ENCODE measurements at regions not wholly inside any gene's neighbourhood (a gene's known extent, or its start where the extent isn't known, plus 50 kb on each side); places are given as distances from the start of the nearest gene placed in this dataset.

DNA sequence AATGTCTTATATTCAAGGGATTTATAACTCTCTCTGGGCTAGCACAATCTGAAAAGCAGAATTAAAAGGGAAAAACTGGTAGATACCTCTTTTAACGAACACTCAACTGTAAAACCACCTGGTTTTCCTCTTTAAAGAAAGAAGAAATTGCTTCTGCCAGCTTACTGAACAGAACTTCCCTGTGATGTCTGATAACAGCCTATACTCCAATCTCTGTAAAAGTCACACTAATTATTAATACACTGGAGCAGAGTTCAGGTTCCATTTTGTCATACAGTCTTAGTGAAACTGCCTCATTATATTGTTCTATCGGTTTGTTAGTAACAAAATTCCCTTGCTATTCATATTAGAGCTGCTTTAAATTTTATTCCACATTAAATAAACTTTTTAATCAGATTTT, 251.0 kb upstream of the STARD13 start:
- H3K4me3 ChIP-seq (ENCODE audit: low read depth in 1 of 3, low read length in 3 of 3), result no peak overlapping the region
- H3K27ac ChIP-seq (ENCODE audit: low read depth in 1 of 3, low read length in 2 of 3), result peak overlapping the region in 1 of 3 donors; percentile 83
- no peaks in the 10 kb centered on the region for H3K27me3 ChIP-seq (ENCODE audit: control insufficient read depth in 3 of 3, insufficient read depth in 3 of 3, low read length in 3 of 3)
- no peaks in the 10 kb centered on the region for H3K36me3 ChIP-seq (ENCODE audit: control insufficient read depth in 3 of 3, insufficient read depth in 2 of 3, low read depth in 1 of 3, low read length in 3 of 3)
- peaks cover 0 to 10% (median 3%) of the 10 kb centered on the region in 3 donors for H3K4me1 ChIP-seq (ENCODE audit: control insufficient read depth in 3 of 3, insufficient read depth in 2 of 3, low read depth in 1 of 3, low read length in 2 of 3)
- H3K9me3 ChIP-seq (ENCODE audit: control insufficient read depth in 2 of 2, insufficient read depth in 1 of 2, low read depth in 1 of 2, low read length in 1 of 2), result no peaks in the 10 kb centered on the region
- peak; percentile 59 for FAIRE-seq
- 18 to 46% (median 22%) methylated on average over 2 of the region's 2 CpGs for WGBS, 3 donors
- DNase-seq, result peak; percentile 55 to 64

DNA sequence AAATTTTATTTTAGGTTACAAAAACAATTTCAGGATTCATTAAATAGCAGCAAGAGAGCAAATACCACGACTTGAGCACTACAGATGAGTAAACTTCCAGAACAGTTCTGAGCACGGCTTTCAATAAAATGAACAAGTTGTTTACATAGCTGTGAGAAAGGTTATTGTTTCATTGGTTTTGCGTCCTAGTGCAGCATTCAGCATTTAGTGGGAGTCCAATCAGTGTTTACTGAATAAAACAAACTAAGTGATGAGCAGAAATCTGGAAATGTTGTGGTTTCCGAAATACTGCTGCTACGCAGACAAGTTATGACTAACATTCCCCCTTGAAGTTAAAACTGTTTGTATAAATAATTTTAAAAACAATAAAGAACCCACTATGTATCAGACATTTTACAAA, 251.5 kb upstream of the STARD13 start:
- no peaks in the 10 kb centered on the region for H3K36me3 ChIP-seq (ENCODE audit: control insufficient read depth in 3 of 3, insufficient read depth in 2 of 3, low read depth in 1 of 3, low read length in 3 of 3)
- H3K27ac ChIP-seq (ENCODE audit: low read depth in 1 of 3, low read length in 2 of 3), result peak overlapping the region; percentile 37 to 83 (median 48)
- no peak overlapping the region for H3K4me3 ChIP-seq (ENCODE audit: low read depth in 1 of 3, low read length in 3 of 3)
- WGBS, 3 donors, result 49 to 53% (median 52%) methylated on average over 5 of the region's 5 CpGs
- H3K27me3 ChIP-seq (ENCODE audit: control insufficient read depth in 3 of 3, insufficient read depth in 3 of 3, low read length in 3 of 3), result no peaks in the 10 kb centered on the region
- DNase-seq (peak in 1 of 2 donors; percentile 18), FAIRE-seq (no peak)
- no peaks in the 10 kb centered on the region for H3K9me3 ChIP-seq (ENCODE audit: control insufficient read depth in 2 of 2, insufficient read depth in 1 of 2, low read depth in 1 of 2, low read length in 1 of 2)
- peaks cover 0 to 13% (median 3%) of the 10 kb centered on the region in 3 donors for H3K4me1 ChIP-seq (ENCODE audit: control insufficient read depth in 3 of 3, insufficient read depth in 2 of 3, low read depth in 1 of 3, low read length in 2 of 3)

- H3K4me3 ChIP-seq (ENCODE audit: low read depth in 1 of 3, low read length in 3 of 3), result no peak overlapping the region
- no peaks in the 10 kb centered on the region for H3K36me3 ChIP-seq (ENCODE audit: control insufficient read depth in 3 of 3, insufficient read depth in 2 of 3, low read depth in 1 of 3, low read length in 3 of 3)
- H3K27ac ChIP-seq (ENCODE audit: low read depth in 1 of 3, low read length in 2 of 3), result peak overlapping the region in 2 of 3 donors; percentile 75 to 83
- peaks cover 0 to 13% (median 3%) of the 10 kb centered on the region in 3 donors for H3K4me1 ChIP-seq (ENCODE audit: control insufficient read depth in 3 of 3, insufficient read depth in 2 of 3, low read depth in 1 of 3, low read length in 2 of 3)
- no peak for FAIRE-seq
- no peaks in the 10 kb centered on the region for H3K9me3 ChIP-seq (ENCODE audit: control insufficient read depth in 2 of 2, insufficient read depth in 1 of 2, low read depth in 1 of 2, low read length in 1 of 2)
- WGBS, 3 donors, result 77 to 94% (median 80%) methylated on average over 2 of the region's 2 CpGs
- H3K27me3 ChIP-seq (ENCODE audit: control insufficient read depth in 3 of 3, insufficient read depth in 3 of 3, low read length in 3 of 3), result no peaks in the 10 kb centered on the region
- peak in 1 of 2 donors; percentile 21 for DNase-seq
Measured at GRCh38 chr13:33537676-33538075, 252.1 kb upstream of the STARD13 start.

DNA sequence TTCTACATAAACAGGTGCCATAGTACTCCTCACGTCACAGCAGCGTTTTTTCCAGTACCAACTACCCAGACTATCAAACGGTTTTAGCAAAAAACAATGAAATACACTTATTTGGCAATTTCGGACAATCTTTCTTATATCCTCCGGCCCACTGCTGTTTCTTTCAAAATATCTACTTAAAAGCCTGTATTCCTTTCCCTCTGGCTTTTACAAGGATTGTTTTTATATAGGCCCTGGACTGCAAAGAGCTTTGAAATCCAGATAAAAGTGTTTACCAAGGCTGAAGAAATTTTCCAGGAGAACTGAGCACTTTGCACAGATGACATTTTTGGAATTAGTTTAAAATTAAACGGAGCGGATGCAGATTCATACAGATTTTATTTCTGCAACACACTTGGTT, 255.9 kb upstream of the STARD13 start:
- no peaks in the 10 kb centered on the region for H3K36me3 ChIP-seq (ENCODE audit: control insufficient read depth in 3 of 3, insufficient read depth in 2 of 3, low read depth in 1 of 3, low read length in 3 of 3)
- peak overlapping the region in 1 of 3 donors; percentile 58 for H3K4me3 ChIP-seq (ENCODE audit: low read depth in 1 of 3, low read length in 3 of 3)
- 73 to 81% (median 73%) methylated on average over 7 of the region's 7 CpGs for WGBS, 3 donors
- peaks cover 0 to 17% (median 6%) of the 10 kb centered on the region in 3 donors for H3K4me1 ChIP-seq (ENCODE audit: control insufficient read depth in 3 of 3, insufficient read depth in 2 of 3, low read depth in 1 of 3, low read length in 2 of 3)
- DNase-seq, result peak in 1 of 2 donors; percentile 43
- no peaks in the 10 kb centered on the region for H3K27me3 ChIP-seq (ENCODE audit: control insufficient read depth in 3 of 3, insufficient read depth in 3 of 3, low read length in 3 of 3)
- peak overlapping the region; percentile 97 to 99 (median 98) for H3K27ac ChIP-seq (ENCODE audit: low read depth in 1 of 3, low read length in 2 of 3)
- H3K9me3 ChIP-seq (ENCODE audit: control insufficient read depth in 2 of 2, insufficient read depth in 1 of 2, low read depth in 1 of 2, low read length in 1 of 2), result no peaks in the 10 kb centered on the region
- no peak for FAIRE-seq

- 7 to 8% (median 8%) methylated on average over 8 of the region's 8 CpGs for WGBS, 3 donors
- Histone ChIP-seq H3K4me3 (ENCODE audit: low read depth in 1 of 3, low read length in 3 of 3) (peak overlapping the region in 2 of 3 donors; percentile 58), H3K27ac (ENCODE audit: low read depth in 1 of 3, low read length in 2 of 3) (peak overlapping the region; percentile 97 to 99 (median 98)), H3K36me3 (ENCODE audit: control insufficient read depth in 3 of 3, insufficient read depth in 2 of 3, low read depth in 1 of 3, low read length in 3 of 3) (no peaks in the 10 kb centered on the region), H3K4me1 (ENCODE audit: control insufficient read depth in 3 of 3, insufficient read depth in 2 of 3, low read depth in 1 of 3, low read length in 2 of 3) (peaks cover 0 to 17% (median 6%) of the 10 kb centered on the region in 3 donors), H3K27me3 (ENCODE audit: control insufficient read depth in 3 of 3, insufficient read depth in 3 of 3, low read length in 3 of 3) (no peaks in the 10 kb centered on the region), H3K9me3 (ENCODE audit: control insufficient read depth in 2 of 2, insufficient read depth in 1 of 2, low read depth in 1 of 2, low read length in 1 of 2) (no peaks in the 10 kb centered on the region)
- DNase-seq, result no peak
- FAIRE-seq, result no peak
Measured at GRCh38 chr13:33541962-33542308, 256.4 kb upstream of the STARD13 start.

DNA sequence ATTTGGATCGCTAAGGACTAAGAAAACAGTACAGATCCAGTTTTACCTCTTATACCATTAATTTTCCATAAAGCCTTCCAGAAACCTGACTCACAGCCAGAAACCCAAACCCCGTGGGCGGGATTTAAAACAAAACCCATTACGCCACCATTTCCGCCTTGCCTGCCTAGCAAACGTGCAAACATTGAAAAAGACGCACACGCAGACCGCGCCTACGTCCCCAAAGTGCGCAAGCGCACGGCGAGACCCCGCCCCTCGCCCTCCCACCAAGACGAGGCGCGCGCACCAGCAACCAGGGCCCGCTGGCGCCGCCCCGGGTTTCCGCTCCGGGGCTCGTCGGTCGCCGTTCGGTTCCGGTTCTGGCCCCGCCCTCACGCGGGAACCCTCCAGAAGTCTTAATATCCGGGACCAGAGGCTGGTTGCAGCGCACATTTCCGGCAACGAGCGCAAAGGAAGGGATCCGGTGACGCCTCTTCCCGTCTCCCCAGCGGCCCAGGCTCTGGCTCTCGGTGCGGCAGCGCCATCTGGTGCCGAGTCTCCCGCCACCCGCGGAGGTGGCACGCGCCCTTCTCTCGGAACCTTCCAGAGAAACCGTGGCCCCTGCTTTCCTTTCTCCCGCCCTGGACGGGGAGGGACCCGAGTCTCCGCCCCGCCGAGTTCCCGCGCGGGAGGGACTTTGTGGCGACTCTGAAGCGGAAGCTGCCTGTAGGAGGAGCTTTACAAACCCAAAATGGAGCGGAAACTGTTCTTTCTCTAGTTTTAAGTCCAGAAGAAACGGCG, 256.9 kb upstream of the STARD13 start:
- H3K4me1 ChIP-seq (ENCODE audit: control insufficient read depth in 3 of 3, insufficient read depth in 2 of 3, low read depth in 1 of 3, low read length in 2 of 3), result peaks cover 0 to 13% (median 6%) of the 10 kb centered on the region in 3 donors
- DNase-seq, result peak; percentile 99 to 100
- no peaks in the 10 kb centered on the region for H3K27me3 ChIP-seq (ENCODE audit: control insufficient read depth in 3 of 3, insufficient read depth in 3 of 3, low read length in 3 of 3)
- H3K9me3 ChIP-seq (ENCODE audit: control insufficient read depth in 2 of 2, insufficient read depth in 1 of 2, low read depth in 1 of 2, low read length in 1 of 2), result no peaks in the 10 kb centered on the region
- peak overlapping the region; percentile 97 to 99 (median 98) for H3K27ac ChIP-seq (ENCODE audit: low read depth in 1 of 3, low read length in 2 of 3)
- 0 to 1% (median 0%) methylated on average over 64 to 70 of the region's 70 CpGs for WGBS, 3 donors
- H3K36me3 ChIP-seq (ENCODE audit: control insufficient read depth in 3 of 3, insufficient read depth in 2 of 3, low read depth in 1 of 3, low read length in 3 of 3), result no peaks in the 10 kb centered on the region
- peak overlapping the region; percentile 58 to 65 (median 61) for H3K4me3 ChIP-seq (ENCODE audit: low read depth in 1 of 3, low read length in 3 of 3)
- FAIRE-seq, result peak; percentile 55

DNA sequence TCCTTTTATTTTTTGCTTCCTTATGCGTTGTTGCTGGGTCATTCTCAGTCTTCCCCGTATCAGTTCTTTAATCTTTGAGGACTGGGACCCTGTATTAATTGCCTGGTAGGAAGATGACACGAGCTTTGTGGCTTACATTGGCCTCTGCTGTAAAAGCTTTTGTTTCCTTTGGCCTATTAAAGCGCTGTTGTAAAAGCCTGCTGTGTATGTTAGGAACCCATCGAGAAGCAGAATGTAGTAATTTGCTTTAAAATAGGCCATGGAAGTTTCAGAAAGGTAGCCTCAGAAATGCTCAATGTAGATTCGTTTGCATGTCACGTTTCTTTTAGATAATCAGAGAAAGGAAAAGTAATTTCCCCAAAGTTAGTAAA, 257.5 kb upstream of the STARD13 start:
- H3K4me1 ChIP-seq (ENCODE audit: control insufficient read depth in 3 of 3, insufficient read depth in 2 of 3, low read depth in 1 of 3, low read length in 2 of 3), result peaks cover 0 to 13% (median 6%) of the 10 kb centered on the region in 3 donors
- H3K27me3 ChIP-seq (ENCODE audit: control insufficient read depth in 3 of 3, insufficient read depth in 3 of 3, low read length in 3 of 3), result no peaks in the 10 kb centered on the region
- H3K36me3 ChIP-seq (ENCODE audit: control insufficient read depth in 3 of 3, insufficient read depth in 2 of 3, low read depth in 1 of 3, low read length in 3 of 3), result no peaks in the 10 kb centered on the region
- FAIRE-seq (no peak), DNase-seq (no peak)
- 1 to 2% (median 2%) methylated on average over 7 of the region's 7 CpGs for WGBS, 3 donors
- peak overlapping the region; percentile 58 to 65 (median 61) for H3K4me3 ChIP-seq (ENCODE audit: low read depth in 1 of 3, low read length in 3 of 3)
- H3K27ac ChIP-seq (ENCODE audit: low read depth in 1 of 3, low read length in 2 of 3), result peak overlapping the region; percentile 97 to 99 (median 98)
- H3K9me3 ChIP-seq (ENCODE audit: control insufficient read depth in 2 of 2, insufficient read depth in 1 of 2, low read depth in 1 of 2, low read length in 1 of 2), result no peaks in the 10 kb centered on the region

DNA sequence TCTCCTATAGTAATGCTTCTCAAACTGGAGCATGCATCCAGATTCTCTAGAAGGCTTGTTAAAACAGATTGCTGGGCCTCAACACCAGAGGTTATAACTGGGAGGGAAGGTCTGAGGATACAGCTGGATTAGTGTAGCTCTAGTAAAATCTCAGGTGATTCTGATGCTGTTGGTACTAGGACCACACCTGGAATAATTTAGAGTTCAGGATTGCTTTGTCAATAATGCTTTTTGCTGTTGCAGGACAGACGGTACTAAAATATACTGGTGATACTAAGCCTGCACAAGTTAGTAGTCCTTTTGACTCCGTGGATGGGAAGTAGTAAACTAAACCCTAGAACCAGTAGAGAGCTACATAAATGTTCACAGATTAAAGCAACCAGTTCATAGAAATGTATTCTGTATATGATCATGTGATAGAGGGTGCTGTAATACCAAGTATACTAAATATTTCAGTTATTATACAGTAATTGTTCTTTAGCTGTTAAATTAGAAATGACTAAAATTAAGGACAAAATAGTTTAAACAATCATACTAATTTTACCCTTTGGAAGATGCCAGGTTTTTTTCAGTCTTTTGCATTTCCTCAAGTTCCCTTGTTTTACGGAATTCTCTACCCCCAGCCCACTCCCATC, 258.2 kb upstream of the STARD13 start:
- peak overlapping the region in 1 of 3 donors; percentile 65 for H3K4me3 ChIP-seq (ENCODE audit: low read depth in 1 of 3, low read length in 3 of 3)
- FAIRE-seq (no peak), DNase-seq (peak; percentile 23 to 47)
- H3K27me3 ChIP-seq (ENCODE audit: control insufficient read depth in 3 of 3, insufficient read depth in 3 of 3, low read length in 3 of 3), result no peaks in the 10 kb centered on the region
- peaks cover 0 to 13% (median 6%) of the 10 kb centered on the region in 3 donors for H3K4me1 ChIP-seq (ENCODE audit: control insufficient read depth in 3 of 3, insufficient read depth in 2 of 3, low read depth in 1 of 3, low read length in 2 of 3)
- H3K27ac ChIP-seq (ENCODE audit: low read depth in 1 of 3, low read length in 2 of 3), result peak overlapping the region; percentile 76 to 99 (median 81)
- WGBS, 3 donors, result 40 to 51% (median 49%) methylated on average over 3 of the region's 3 CpGs
- no peaks in the 10 kb centered on the region for H3K36me3 ChIP-seq (ENCODE audit: control insufficient read depth in 3 of 3, insufficient read depth in 2 of 3, low read depth in 1 of 3, low read length in 3 of 3)
- H3K9me3 ChIP-seq (ENCODE audit: control insufficient read depth in 2 of 2, insufficient read depth in 1 of 2, low read depth in 1 of 2, low read length in 1 of 2), result no peaks in the 10 kb centered on the region

Measured in small intestine (tissue), 7 donors.